GM10248 (cell line): ENCODE measurements at regions not wholly inside any gene's neighbourhood (a gene's known extent, or its start where the extent isn't known, plus 50 kb on each side); places are given as distances from the start of the nearest gene placed in this dataset.

ENCODE experiments used
- CTCF ChIA-PET: fragments of 300-600 bp; sonication (Branson Sonifier 250); formaldehyde crosslinking; extraction: SDS; loops from one replicate; lab custom pipeline; 2021; ENCODE audit warnings: antibody characterized with exemption; lab: Yijun Ruan, JAX
- POLR2A ChIA-PET: fragments of 350-650 bp; sonication (Branson Sonifier 250); formaldehyde crosslinking; extraction: SDS; loops from one replicate; lab custom pipeline; 2020; ENCODE audit warnings: antibody characterized with exemption; lab: Yijun Ruan, JAX
- DNase-seq: peaks from one replicate; pipeline ENCODE4 v3.0.0; 2012; ENCODE audit errors: extremely low spot score
- CTCF ChIP-seq: IDR thresholded peaks from 2 replicates; pipeline ENCODE4 v1.5.1; 2012; ENCODE audit warnings: mild to moderate bottlenecking, low read depth; ENCODE audit errors: extremely low read depth, missing control alignments, control extremely low read depth

DNA sequence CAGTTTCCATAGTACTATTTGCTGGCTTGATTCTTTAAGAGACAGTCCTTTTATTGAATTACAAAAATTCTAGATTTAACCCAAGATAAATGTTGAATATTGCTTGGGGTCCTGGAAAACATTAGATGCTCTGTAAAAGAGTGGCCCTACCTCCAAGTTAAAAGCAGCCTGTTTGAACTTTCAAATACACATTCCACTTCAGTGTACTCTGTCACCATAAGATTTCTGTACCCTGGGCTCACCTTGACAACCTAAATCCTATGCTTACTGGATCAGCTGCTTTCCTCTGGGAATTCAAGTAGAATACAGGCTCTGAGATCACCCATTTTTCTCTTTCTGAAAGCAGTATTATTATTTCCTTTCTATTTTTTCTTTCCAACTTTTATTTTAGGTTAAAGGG lies 107.7 kb upstream of the DCN start:
- CTCF ChIA-PET: interaction anchor here (1.3 to 1.4 kb wide), 2 partner anchors 13 to 14 kb away, joined by 3 read pairs; no protein-coding TSS in a partner anchor
- POLR2A ChIA-PET: no interaction called here
- no peak for DNase-seq
- no peak for TF ChIP-seq CTCF

GRCh38 chr12:91289906-91290305 lies 107.3 kb upstream of the DCN start:
- no peak for TF ChIP-seq CTCF
- DNase-seq: no peak
- POLR2A ChIA-PET: no interaction called here
- CTCF ChIA-PET: interaction anchor here (0.8 to 1.4 kb wide), 3 partner anchors 13 to 18 kb away, joined by 3 read pairs; no protein-coding TSS in a partner anchor

DNA sequence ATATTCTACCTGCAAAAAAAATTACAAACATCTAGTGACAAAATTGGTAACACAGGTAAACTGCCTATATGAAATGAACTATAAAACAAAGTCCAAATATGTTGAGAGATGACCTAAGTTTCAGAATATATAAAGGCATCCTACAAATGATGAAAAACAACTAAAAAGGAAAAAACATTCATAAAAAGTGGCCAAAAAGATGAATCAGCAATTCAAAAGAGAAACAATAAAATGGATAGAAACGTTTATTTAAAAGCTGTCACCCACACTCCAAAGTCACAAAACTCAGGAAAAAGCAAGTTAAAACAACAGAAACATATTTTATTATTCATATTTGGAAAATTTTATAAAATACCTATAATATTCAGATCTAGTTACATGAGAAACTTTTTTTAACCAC lies 106.5 kb upstream of the DCN start:
- ChIA-PET CTCF (interaction anchor here (0.8 kb wide), 1 partner anchor 17 kb away, joined by 3 read pairs; no protein-coding TSS in a partner anchor), POLR2A (no interaction called here)
- TF ChIP-seq CTCF: no peak

GRCh38 chr12:91287753-91288152 lies 105.1 kb upstream of the DCN start:
- no peak for TF ChIP-seq CTCF
- no peak for DNase-seq
- ChIA-PET POLR2A (no interaction called here), CTCF (interaction anchor here (0.9 to 1.3 kb wide), 3 partner anchors 8 to 23 kb away, joined by 3 to 4 read pairs (median 3); no protein-coding TSS in a partner anchor)

More for the DNA sequence above, 106.5 kb upstream of the DCN start:
- no peak for DNase-seq

DNA sequence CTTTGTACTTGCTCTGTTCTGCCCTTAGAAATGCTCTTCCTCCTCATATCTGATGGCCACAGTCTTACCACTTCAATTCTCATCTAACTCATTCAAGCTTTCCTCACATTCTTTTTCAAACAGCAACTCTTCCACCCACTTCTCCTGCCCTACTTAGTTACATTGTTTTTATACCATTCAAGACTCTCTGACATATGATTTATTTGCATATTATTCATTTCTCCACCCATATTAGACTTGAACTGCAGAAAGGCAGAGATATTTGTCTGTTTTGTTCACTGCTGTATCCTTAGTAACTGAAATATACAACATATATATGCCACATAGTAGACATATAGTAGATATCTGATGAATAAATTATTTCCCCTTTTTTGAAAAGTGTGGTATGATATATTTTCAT lies 95.5 kb upstream of the DCN start:
- POLR2A ChIA-PET: no interaction called here
- TF ChIP-seq CTCF: no peak
- no peak for DNase-seq
- CTCF ChIA-PET: no interaction called here

GRCh38 chr12:91276509-91276908 lies 93.9 kb upstream of the DCN start:
- ChIA-PET POLR2A (no interaction called here), CTCF (interaction anchor here (1.3 kb wide), 1 partner anchor 14 kb away, joined by 3 read pairs; no protein-coding TSS in a partner anchor)
- no peak for TF ChIP-seq CTCF
- no peak for DNase-seq

DNA sequence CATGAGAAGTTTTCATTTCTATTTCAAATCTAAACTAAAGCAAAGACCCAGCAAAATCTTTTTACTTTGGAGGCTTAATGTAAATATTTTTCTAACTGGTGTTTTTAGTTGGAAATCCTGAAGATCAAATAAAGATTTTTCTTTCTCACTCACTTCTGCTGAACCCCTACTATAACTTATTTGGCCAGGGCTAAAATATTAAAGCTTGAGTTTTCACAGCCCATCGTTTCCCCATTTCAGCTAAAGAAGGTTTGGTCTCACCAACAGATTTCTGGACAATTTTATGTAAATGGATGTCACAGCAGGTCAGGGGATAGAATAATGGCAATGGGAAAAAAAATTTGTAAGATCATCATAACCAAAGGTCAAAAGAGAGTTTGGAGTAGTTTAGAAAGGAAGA lies 92.7 kb upstream of the DCN start:
- CTCF ChIA-PET: interaction anchor here (1.3 to 1.4 kb wide), 2 partner anchors 12 to 15 kb away, joined by 3 read pairs; no protein-coding TSS in a partner anchor

More for the DNA sequence above, 92.7 kb upstream of the DCN start:
- POLR2A ChIA-PET: no interaction called here
- no peak for DNase-seq
- no peak for TF ChIP-seq CTCF
